Suprapubic skin (tissue), 4 donors: ENCODE measurements at regions not wholly inside any gene's neighbourhood (a gene's known extent, or its start where the extent isn't known, plus 50 kb on each side); places are given as distances from the start of the nearest gene placed in this dataset.

Experiments used
- DNase-seq, 2 donors: peaks; one replicate each; pipeline ENCODE4 v3.0.0-alpha.2; 2019; ENCODE audit warnings: low spot score in 2 of 2
- H3K27ac ChIP-seq: fragments of 200-600 bp; sonication (generic); one replicate; pipeline ENCODE4 v1.5.1; 2019
- H3K27me3 ChIP-seq: fragments of 200-600 bp; sonication (generic); one replicate; pipeline ENCODE4 v1.5.1; 2019
- H3K36me3 ChIP-seq: fragments of 200-600 bp; sonication (generic); one replicate; pipeline ENCODE4 v1.5.1; 2019
- H3K4me1 ChIP-seq: fragments of 200-600 bp; sonication (generic); one replicate; pipeline ENCODE4 v1.5.1; 2019
- H3K4me3 ChIP-seq: fragments of 200-600 bp; sonication (generic); one replicate; pipeline ENCODE4 v1.5.1; 2019; ENCODE audit warnings: mild to moderate bottlenecking
- H3K9me3 ChIP-seq: fragments of 200-600 bp; sonication (generic); one replicate; pipeline ENCODE4 v1.5.1; 2019
- EP300 ChIP-seq: sonication (generic); formaldehyde crosslinking; IDR thresholded peaks from one replicate; pipeline ENCODE4 v1.6.1; 2017; ENCODE audit warnings: antibody characterized with exemption
- POLR2A ChIP-seq, 2 donors: fragments of 450-650 bp; IDR thresholded peaks; one replicate each; pipeline ENCODE4 v1.6.1; 2017; ENCODE audit warnings: antibody characterized with exemption in 2 of 2, mild to moderate bottlenecking in 2 of 2, moderate library complexity in 2 of 2
- POLR2AphosphoS5 ChIP-seq, 3 donors: sonication (generic); formaldehyde crosslinking; IDR thresholded peaks; one replicate each; pipeline ENCODE4 v1.6.1; 2017; ENCODE audit warnings: antibody characterized with exemption in 3 of 3
- WGBS: methylation state at CpG from one replicate; pipeline ENCODE4 v1.1.5; 2018; 5-methylcytosine and 5-hydroxymethylcytosine counted together
- TF ChIP-seq, protein P1 (sequence below), 2 donors: fragments of 200-600 bp in 1 of 2; fragments of 450-650 bp in 1 of 2; sonication (generic) in 1 of 2; IDR thresholded peaks; one replicate each; pipeline ENCODE4 v1.5.1; 2016 to 2019; ENCODE audit warnings: antibody characterized with exemption in 2 of 2, mild to moderate bottlenecking in 1 of 2, moderate library complexity in 1 of 2

DNA sequence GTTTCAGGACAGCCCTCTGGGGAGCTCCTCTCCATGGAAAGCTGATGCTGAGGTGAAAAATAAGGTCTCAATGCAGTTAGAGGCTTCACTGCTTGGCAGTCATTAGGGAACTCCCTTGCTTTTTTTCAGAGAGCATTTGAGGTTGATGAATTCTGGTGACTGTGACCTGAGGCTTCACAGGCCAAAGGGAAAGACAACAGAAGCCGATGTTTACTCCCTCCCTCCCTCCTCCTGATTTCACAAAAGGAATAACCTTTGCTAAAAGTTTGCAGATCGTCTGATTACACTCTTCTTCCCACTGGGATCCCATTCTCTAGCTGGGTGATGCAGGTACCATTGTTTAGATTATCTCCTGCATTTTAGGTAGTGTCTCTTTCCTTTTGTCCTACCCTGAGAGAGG lies 329.4 kb downstream of the KIF4B start:
- H3K4me1 ChIP-seq, result no peaks in the 10 kb centered on the region
- whole genome bisulfite sequencing, result 53% methylated on average over 2 of the region's 2 CpGs
- no peak for DNase-seq
- no peaks in the 10 kb centered on the region for H3K36me3 ChIP-seq
- H3K27ac ChIP-seq, result no peak overlapping the region
- TF ChIP-seq, protein P1, sequence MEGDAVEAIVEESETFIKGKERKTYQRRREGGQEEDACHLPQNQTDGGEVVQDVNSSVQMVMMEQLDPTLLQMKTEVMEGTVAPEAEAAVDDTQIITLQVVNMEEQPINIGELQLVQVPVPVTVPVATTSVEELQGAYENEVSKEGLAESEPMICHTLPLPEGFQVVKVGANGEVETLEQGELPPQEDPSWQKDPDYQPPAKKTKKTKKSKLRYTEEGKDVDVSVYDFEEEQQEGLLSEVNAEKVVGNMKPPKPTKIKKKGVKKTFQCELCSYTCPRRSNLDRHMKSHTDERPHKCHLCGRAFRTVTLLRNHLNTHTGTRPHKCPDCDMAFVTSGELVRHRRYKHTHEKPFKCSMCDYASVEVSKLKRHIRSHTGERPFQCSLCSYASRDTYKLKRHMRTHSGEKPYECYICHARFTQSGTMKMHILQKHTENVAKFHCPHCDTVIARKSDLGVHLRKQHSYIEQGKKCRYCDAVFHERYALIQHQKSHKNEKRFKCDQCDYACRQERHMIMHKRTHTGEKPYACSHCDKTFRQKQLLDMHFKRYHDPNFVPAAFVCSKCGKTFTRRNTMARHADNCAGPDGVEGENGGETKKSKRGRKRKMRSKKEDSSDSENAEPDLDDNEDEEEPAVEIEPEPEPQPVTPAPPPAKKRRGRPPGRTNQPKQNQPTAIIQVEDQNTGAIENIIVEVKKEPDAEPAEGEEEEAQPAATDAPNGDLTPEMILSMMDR (IDR thresholded peaks at IDR 0.05), result no peak
- TF ChIP-seq POLR2A (IDR thresholded peaks at IDR 0.05) (no peak), EP300 (no peak), POLR2AphosphoS5 (IDR thresholded peaks at IDR 0.05) (no peak)
- no peaks in the 10 kb centered on the region for H3K9me3 ChIP-seq
- no peaks in the 10 kb centered on the region for H3K27me3 ChIP-seq
- H3K4me3 ChIP-seq, result no peak overlapping the region

GRCh38 chr5:155343468-155343867 lies 329.9 kb downstream of the KIF4B start:
- Histone ChIP-seq H3K4me3 (no peak overlapping the region), H3K27me3 (no peaks in the 10 kb centered on the region), H3K27ac (no peak overlapping the region), H3K36me3 (no peaks in the 10 kb centered on the region), H3K4me1 (no peaks in the 10 kb centered on the region), H3K9me3 (no peaks in the 10 kb centered on the region)
- TF ChIP-seq POLR2A (IDR thresholded peaks at IDR 0.05) (no peak), EP300 (no peak), POLR2AphosphoS5 (IDR thresholded peaks at IDR 0.05) (no peak)
- TF ChIP-seq, protein P1 (IDR thresholded peaks at IDR 0.05), result no peak
- DNase-seq, result no peak
- 100% methylated on average over 1 of the region's 1 CpG for WGBS

DNA sequence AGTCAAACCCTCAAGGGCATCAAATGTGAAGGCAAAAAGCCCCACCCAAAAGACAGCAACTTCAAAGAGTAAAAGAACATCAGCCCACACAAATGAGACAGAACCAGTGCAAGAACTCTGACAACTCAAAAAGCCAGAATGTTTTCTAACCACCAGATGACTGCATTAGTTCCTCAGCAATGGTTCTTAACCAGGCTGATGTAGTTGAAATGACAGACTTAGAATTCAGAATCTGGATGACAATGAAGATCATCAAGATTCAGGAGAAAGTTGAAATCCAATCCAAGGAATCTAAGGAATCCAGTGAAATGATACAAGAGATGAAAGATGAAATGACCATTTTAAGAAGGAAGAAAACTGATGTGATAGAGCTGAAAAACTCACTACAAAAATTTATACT lies 339.7 kb downstream of the KIF4B start:
- H3K27me3 ChIP-seq, result no peaks in the 10 kb centered on the region
- no peak for DNase-seq
- TF ChIP-seq POLR2A (IDR thresholded peaks at IDR 0.05), result no peak
- no peak for TF ChIP-seq POLR2AphosphoS5 (IDR thresholded peaks at IDR 0.05)
- no peak for TF ChIP-seq EP300
- H3K27ac ChIP-seq, result no peak overlapping the region
- no peaks in the 10 kb centered on the region for H3K36me3 ChIP-seq
- H3K4me3 ChIP-seq, result no peak overlapping the region
- no peaks in the 10 kb centered on the region for H3K4me1 ChIP-seq
- peaks cover 11% of the 10 kb centered on the region for H3K9me3 ChIP-seq

- TF ChIP-seq EP300 (no peak), POLR2A (IDR thresholded peaks at IDR 0.05) (no peak), POLR2AphosphoS5 (IDR thresholded peaks at IDR 0.05) (no peak)
- TF ChIP-seq, protein P1 (IDR thresholded peaks at IDR 0.05), result no peak
- no peaks in the 10 kb centered on the region for H3K4me1 ChIP-seq
Observed at GRCh38 chr5:155366096-155366495, 352.5 kb downstream of the KIF4B start.

GRCh38 chr5:155367841-155368240 lies 354.3 kb downstream of the KIF4B start:
- DNase-seq, result no peak
- Histone ChIP-seq H3K36me3 (no peaks in the 10 kb centered on the region), H3K4me1 (no peaks in the 10 kb centered on the region), H3K27ac (no peak overlapping the region), H3K27me3 (no peaks in the 10 kb centered on the region), H3K4me3 (no peak overlapping the region), H3K9me3 (no peaks in the 10 kb centered on the region)
- 84% methylated on average over 4 of the region's 4 CpGs for WGBS
- TF ChIP-seq, protein P1 (IDR thresholded peaks at IDR 0.05), result no peak
- TF ChIP-seq EP300, result no peak
- TF ChIP-seq POLR2A (IDR thresholded peaks at IDR 0.05), result no peak
- no peak for TF ChIP-seq POLR2AphosphoS5 (IDR thresholded peaks at IDR 0.05)

More at GRCh38 chr5:155366096-155366495, 352.5 kb downstream of the KIF4B start:
- Histone ChIP-seq H3K27me3 (no peaks in the 10 kb centered on the region), H3K4me3 (no peak overlapping the region), H3K36me3 (no peaks in the 10 kb centered on the region), H3K9me3 (no peaks in the 10 kb centered on the region), H3K27ac (no peak overlapping the region)
- WGBS, result 90% methylated on average over 4 of the region's 4 CpGs
- no peak for DNase-seq

GRCh38 chr5:155368490-155368889 lies 354.9 kb downstream of the KIF4B start:
- Histone ChIP-seq H3K36me3 (no peaks in the 10 kb centered on the region), H3K27me3 (no peaks in the 10 kb centered on the region), H3K9me3 (no peaks in the 10 kb centered on the region), H3K4me1 (no peaks in the 10 kb centered on the region), H3K4me3 (no peak overlapping the region), H3K27ac (no peak overlapping the region)
- DNase-seq, result no peak
- TF ChIP-seq EP300 (no peak), POLR2A (IDR thresholded peaks at IDR 0.05) (no peak), POLR2AphosphoS5 (IDR thresholded peaks at IDR 0.05) (no peak)
- TF ChIP-seq, protein P1 (IDR thresholded peaks at IDR 0.05), result no peak
- 31% methylated on average over 1 of the region's 1 CpG for WGBS
